ENCODE measurements at regions not wholly inside any gene's neighbourhood (a gene's known extent, or its start where the extent isn't known, plus 50 kb on each side); places are given as distances from the start of the nearest gene placed in this dataset.

DNA sequence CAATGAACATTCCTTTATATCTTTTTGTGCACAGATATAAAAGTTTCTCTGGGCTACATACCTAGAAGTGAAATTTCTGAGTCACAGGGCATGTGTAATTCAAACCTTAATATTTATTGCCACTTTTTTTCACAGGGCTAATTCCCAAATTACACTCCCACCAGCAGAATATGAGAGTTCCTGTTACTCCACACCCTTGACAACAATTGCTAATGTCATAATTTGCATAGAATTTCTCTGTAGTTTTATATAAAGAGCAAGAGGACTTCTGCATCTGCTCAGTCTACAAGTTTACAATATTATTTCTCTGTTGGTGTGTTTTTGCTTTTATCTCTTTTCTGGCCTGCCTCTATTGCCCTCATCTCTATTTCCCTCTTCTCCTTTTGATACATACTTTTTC lies 518.5 kb downstream of the ZNF608 start:
- Histone ChIP-seq H3K79me2 (ENCODE audit: insufficient read depth) (no peaks in the 10 kb centered on the region), H3K9ac (no peak overlapping the region), H4K20me1 (ENCODE audit: insufficient read depth) (no peaks in the 10 kb centered on the region), H3K36me3 (replicated peaks in 1 of 2; ENCODE audit: control insufficient read depth in 1 of 2, insufficient read depth in 2 of 2, low read length in 1 of 2) (no peaks in the 10 kb centered on the region), H3K27me3 (ENCODE audit: insufficient read depth) (no peaks in the 10 kb centered on the region), H2AFZ (ENCODE audit: low read depth) (no peak overlapping the region), H3K9me2 (no peaks in the 10 kb centered on the region), H3K4me2 (no peak overlapping the region), H3K9me3 (no peaks in the 10 kb centered on the region), H3K4me1 (ENCODE audit: control insufficient read depth in 1 of 2, insufficient read depth in 2 of 2, low read depth in 1 of 2, low read length in 1 of 2) (no peaks in the 10 kb centered on the region; a peak in 1 of 4 replicates), H3K4me3 (ENCODE audit: low read depth in 2 of 2, low read length in 1 of 2) (no peak overlapping the region), H3K27ac (ENCODE audit: low read depth in 2 of 2, low read length in 1 of 2) (no peak overlapping the region), H3F3A (replicated peaks; ENCODE audit: insufficient read depth) (no peaks in the 10 kb centered on the region)
- TF ChIP-seq FOXJ3 (CRISPR knock-in tag; IDR thresholded peaks at IDR 0.05) (no peak), FOXM1 (IDR thresholded peaks at IDR 0.05; ENCODE audit: low read depth) (no peak), MEF2A (IDR thresholded peaks at IDR 0.05; ENCODE audit: borderline replicate concordance, low read depth) (no peak), POLR2AphosphoS5 (IDR thresholded peaks at IDR 0.05; ENCODE audit: low read depth, low read length) (no peak), YY1 (IDR thresholded peaks at IDR 0.05; ENCODE audit: low read depth) (no peak), TEAD4 (IDR thresholded peaks at IDR 0.05; ENCODE audit: borderline replicate concordance, insufficient read depth) (no peak), RAD21 (IDR thresholded peaks at IDR 0.05; ENCODE audit: low read length) (no peak), GATA2 (CRISPR knock-in tag; IDR thresholded peaks at IDR 0.05) (no peak)
- TF ChIP-seq, protein P1, sequence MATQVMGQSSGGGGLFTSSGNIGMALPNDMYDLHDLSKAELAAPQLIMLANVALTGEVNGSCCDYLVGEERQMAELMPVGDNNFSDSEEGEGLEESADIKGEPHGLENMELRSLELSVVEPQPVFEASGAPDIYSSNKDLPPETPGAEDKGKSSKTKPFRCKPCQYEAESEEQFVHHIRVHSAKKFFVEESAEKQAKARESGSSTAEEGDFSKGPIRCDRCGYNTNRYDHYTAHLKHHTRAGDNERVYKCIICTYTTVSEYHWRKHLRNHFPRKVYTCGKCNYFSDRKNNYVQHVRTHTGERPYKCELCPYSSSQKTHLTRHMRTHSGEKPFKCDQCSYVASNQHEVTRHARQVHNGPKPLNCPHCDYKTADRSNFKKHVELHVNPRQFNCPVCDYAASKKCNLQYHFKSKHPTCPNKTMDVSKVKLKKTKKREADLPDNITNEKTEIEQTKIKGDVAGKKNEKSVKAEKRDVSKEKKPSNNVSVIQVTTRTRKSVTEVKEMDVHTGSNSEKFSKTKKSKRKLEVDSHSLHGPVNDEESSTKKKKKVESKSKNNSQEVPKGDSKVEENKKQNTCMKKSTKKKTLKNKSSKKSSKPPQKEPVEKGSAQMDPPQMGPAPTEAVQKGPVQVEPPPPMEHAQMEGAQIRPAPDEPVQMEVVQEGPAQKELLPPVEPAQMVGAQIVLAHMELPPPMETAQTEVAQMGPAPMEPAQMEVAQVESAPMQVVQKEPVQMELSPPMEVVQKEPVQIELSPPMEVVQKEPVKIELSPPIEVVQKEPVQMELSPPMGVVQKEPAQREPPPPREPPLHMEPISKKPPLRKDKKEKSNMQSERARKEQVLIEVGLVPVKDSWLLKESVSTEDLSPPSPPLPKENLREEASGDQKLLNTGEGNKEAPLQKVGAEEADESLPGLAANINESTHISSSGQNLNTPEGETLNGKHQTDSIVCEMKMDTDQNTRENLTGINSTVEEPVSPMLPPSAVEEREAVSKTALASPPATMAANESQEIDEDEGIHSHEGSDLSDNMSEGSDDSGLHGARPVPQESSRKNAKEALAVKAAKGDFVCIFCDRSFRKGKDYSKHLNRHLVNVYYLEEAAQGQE (IDR thresholded peaks at IDR 0.05; ENCODE audit: low read depth, low read length): no peak
- TF ChIP-seq, protein P2, sequence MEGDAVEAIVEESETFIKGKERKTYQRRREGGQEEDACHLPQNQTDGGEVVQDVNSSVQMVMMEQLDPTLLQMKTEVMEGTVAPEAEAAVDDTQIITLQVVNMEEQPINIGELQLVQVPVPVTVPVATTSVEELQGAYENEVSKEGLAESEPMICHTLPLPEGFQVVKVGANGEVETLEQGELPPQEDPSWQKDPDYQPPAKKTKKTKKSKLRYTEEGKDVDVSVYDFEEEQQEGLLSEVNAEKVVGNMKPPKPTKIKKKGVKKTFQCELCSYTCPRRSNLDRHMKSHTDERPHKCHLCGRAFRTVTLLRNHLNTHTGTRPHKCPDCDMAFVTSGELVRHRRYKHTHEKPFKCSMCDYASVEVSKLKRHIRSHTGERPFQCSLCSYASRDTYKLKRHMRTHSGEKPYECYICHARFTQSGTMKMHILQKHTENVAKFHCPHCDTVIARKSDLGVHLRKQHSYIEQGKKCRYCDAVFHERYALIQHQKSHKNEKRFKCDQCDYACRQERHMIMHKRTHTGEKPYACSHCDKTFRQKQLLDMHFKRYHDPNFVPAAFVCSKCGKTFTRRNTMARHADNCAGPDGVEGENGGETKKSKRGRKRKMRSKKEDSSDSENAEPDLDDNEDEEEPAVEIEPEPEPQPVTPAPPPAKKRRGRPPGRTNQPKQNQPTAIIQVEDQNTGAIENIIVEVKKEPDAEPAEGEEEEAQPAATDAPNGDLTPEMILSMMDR (IDR thresholded peaks at IDR 0.05): no peak
- CTCF ChIA-PET: interaction anchor here (0.9 kb wide), 1 partner anchor 48 kb away, joined by 3 read pairs; no protein-coding TSS in a partner anchor
- no peak for DNase-seq
- POLR2A ChIA-PET: no interaction called here

DNA sequence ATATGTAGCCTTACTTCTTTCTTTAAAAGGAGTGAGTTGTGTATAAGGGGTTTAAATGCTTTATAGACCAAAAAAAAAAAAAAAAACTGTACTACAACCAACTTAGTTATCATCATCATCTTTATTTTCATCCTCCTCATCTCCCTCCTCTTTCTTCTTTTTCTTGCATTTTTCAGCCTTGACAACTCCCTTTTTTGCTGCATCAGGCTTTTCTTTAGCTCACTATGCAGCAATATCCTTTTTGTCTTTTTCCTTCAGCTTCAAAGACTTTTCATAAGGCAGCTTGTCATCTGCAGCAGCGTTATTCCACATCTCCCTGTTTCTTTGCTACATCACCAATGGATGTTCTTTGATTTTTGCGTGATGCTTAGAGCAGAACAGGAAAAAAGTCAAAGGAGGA lies 526.0 kb downstream of the ZNF608 start:
- no peaks in the 10 kb centered on the region for H3K9me3 ChIP-seq
- DNase-seq: no peak
- H2AFZ ChIP-seq (ENCODE audit: low read depth): no peak overlapping the region
- H3K36me3 ChIP-seq (replicated peaks in 1 of 2; ENCODE audit: control insufficient read depth in 1 of 2, insufficient read depth in 2 of 2, low read length in 1 of 2): no peaks in the 10 kb centered on the region
- no peaks in the 10 kb centered on the region for H3K4me1 ChIP-seq (ENCODE audit: control insufficient read depth in 1 of 2, insufficient read depth in 2 of 2, low read depth in 1 of 2, low read length in 1 of 2)
- no peaks in the 10 kb centered on the region for H3K9me2 ChIP-seq
- no peak overlapping the region for H3K9ac ChIP-seq
- no peak for TF ChIP-seq EP300 (IDR thresholded peaks at IDR 0.05; ENCODE audit: borderline replicate concordance in 1 of 2, low read depth in 1 of 2, low read length in 1 of 2)
- no peak for TF ChIP-seq MXI1 (IDR thresholded peaks at IDR 0.05; ENCODE audit: low read depth, low read length)
- no peak for TF ChIP-seq RXRA (IDR thresholded peaks at IDR 0.05; ENCODE audit: borderline replicate concordance, low read depth)
- no peak for TF ChIP-seq NFIC (IDR thresholded peaks at IDR 0.05; ENCODE audit: borderline replicate concordance)
- TF ChIP-seq EZH2phosphoT487 (IDR thresholded peaks at IDR 0.05; ENCODE audit: borderline replicate concordance, low read depth): no peak
- TF ChIP-seq RCOR1 (IDR thresholded peaks at IDR 0.05; ENCODE audit: low read length): no peak
- no peak for TF ChIP-seq TEAD4 (IDR thresholded peaks at IDR 0.05; ENCODE audit: borderline replicate concordance, insufficient read depth)
- H3K4me3 ChIP-seq (ENCODE audit: low read depth in 2 of 2, low read length in 1 of 2): no peak overlapping the region
- no peak overlapping the region for H3K27ac ChIP-seq (ENCODE audit: low read depth in 2 of 2, low read length in 1 of 2)
- no peak overlapping the region for H3K4me2 ChIP-seq
- H3K79me2 ChIP-seq (ENCODE audit: insufficient read depth): no peaks in the 10 kb centered on the region
- H3K27me3 ChIP-seq (ENCODE audit: insufficient read depth): no peaks in the 10 kb centered on the region
- CTCF ChIA-PET: no interaction called here
- 78% methylated on average over 2 of the region's 2 CpGs for WGBS (ENCODE audit: low lambda C conversion rate)
- H4K20me1 ChIP-seq (ENCODE audit: insufficient read depth): no peaks in the 10 kb centered on the region
- H3F3A ChIP-seq (replicated peaks; ENCODE audit: insufficient read depth): no peaks in the 10 kb centered on the region
- POLR2A ChIA-PET: no interaction called here

Data from SK-N-SH (cell line).